22Rv1 (cell line): ENCODE measurements at regions not wholly inside any gene's neighbourhood (a gene's known extent, or its start where the extent isn't known, plus 50 kb on each side); places are given as distances from the start of the nearest gene placed in this dataset.

Source experiments
- H3K27ac ChIP-seq: fragments of 450-650 bp; 2 replicates; pipeline ENCODE4 v1.5.1; 2017
- ZFX ChIP-seq: fragments of 450-650 bp; IDR thresholded peaks from 2 replicates; pipeline ENCODE4 v1.6.1; 2017; ENCODE audit warnings: antibody characterized with exemption, borderline replicate concordance
- TF ChIP-seq, protein P1 (sequence below): fragments of 450-650 bp; IDR thresholded peaks from 2 replicates; pipeline ENCODE4 v1.5.1; 2017; ENCODE audit warnings: mild to moderate bottlenecking

DNA sequence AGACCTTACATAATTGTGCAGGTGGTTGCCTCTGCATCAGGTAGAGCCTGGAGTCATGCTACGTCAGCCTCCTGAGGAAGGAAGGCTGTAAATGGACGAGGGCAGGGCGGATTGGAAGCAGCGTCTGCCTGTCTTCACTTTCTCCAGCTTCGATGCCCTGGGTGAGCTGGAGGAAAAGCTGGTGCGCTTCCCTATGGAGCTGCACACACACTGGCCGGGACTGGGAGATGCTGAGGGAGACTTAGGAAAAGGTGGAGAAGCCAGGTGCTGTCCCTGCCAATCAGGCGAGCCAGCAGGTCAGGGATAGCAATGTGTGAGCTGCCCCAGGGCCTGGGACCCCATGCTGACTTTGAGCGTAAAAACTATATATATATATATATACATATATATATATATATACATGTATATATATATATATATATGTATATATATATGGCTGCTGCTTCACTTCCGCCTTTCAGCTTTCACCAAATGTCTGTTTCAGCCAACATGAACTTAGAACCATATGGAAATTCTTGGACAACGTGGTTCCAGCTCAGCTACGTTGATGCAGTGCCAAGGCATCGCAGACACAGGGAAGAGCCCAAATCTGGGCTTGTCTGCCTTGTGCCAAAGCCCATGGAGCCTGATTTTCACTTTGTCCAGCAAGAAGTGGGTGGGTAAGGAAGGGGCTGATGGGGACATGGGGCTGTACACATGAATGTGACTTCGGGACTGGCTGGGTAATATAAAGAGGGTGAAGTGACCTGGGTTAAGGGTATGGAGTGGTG, 71.5 kb upstream of the NKD1 start:
- TF ChIP-seq ZFX = no peak
- TF ChIP-seq, protein P1, sequence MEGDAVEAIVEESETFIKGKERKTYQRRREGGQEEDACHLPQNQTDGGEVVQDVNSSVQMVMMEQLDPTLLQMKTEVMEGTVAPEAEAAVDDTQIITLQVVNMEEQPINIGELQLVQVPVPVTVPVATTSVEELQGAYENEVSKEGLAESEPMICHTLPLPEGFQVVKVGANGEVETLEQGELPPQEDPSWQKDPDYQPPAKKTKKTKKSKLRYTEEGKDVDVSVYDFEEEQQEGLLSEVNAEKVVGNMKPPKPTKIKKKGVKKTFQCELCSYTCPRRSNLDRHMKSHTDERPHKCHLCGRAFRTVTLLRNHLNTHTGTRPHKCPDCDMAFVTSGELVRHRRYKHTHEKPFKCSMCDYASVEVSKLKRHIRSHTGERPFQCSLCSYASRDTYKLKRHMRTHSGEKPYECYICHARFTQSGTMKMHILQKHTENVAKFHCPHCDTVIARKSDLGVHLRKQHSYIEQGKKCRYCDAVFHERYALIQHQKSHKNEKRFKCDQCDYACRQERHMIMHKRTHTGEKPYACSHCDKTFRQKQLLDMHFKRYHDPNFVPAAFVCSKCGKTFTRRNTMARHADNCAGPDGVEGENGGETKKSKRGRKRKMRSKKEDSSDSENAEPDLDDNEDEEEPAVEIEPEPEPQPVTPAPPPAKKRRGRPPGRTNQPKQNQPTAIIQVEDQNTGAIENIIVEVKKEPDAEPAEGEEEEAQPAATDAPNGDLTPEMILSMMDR = no peak
- no peak overlapping the region for H3K27ac ChIP-seq

DNA sequence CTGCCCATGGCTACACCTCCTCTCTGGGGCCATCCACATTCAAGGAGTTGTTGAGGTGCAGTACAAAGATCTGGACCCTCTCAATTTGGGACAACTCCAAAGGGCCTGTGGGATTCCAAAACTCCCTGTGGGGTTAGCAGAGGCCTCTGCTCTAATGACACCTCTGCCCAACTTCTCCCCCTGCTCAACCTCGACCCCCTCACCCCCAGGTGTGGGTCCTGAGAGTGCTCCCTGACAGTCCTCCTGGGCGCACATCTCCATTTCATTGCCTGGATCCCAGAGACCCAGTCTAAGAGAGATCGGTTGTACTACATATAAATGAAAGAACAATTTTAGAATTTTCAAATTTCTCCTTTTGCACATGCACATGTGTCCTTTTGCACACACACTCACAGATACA, 73.0 kb upstream of the NKD1 start:
- no peak for TF ChIP-seq ZFX
- TF ChIP-seq, protein P1 = no peak

DNA sequence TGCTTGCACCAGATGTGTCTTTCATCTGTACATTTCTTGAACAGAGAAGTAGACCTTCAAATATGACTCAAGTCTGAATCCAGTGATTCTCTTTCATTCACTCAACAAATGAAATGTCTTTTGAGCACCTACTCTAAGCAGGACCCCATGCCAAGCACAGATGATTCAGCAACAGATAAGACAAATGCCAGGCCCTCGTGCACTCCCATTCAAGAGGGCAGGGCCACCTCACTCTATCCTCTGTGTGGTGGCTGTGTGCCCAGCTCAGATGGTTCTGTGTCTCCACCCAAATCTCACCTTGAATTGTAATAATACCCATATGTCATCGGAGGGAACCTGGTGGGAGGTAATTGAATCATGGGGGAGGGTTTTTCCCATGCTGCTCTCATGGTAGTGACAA, 74.1 kb upstream of the NKD1 start:
- no peak overlapping the region for H3K27ac ChIP-seq

More for the DNA sequence above, 73.0 kb upstream of the NKD1 start:
- no peak overlapping the region for H3K27ac ChIP-seq

DNA sequence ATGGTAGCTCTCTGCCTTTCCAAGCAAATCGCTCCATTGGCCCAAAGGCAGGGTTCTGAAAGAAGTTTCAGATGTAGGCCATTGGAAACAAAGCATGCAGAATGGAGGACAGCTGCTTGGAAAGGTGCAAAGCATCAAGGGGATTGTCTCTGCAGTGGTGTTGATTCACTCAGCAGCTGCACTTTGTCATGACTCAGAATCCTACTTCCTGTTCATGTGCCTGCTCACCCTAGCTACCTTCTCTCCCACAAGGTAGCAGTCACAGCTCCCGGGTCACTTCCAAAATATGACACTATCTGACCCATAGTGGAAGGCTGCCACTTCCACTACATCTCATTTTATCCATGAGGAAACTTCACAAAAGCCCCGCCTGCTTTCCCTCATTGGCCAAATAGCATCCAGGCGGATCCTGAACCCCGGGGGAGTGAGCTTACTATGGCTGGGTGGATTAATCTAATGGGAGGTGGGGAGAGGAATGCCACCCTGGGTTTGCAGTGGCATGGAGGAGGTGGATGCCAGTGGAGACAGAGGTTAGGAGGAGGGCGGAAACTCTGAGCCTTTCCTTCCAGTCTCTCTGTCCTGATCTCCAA, 74.7 kb upstream of the NKD1 start:
- no peak overlapping the region for H3K27ac ChIP-seq
- TF ChIP-seq, protein P1 = no peak
- TF ChIP-seq ZFX = no peak

More for the DNA sequence above, 74.1 kb upstream of the NKD1 start:
- TF ChIP-seq, protein P1 = no peak
- no peak for TF ChIP-seq ZFX

DNA sequence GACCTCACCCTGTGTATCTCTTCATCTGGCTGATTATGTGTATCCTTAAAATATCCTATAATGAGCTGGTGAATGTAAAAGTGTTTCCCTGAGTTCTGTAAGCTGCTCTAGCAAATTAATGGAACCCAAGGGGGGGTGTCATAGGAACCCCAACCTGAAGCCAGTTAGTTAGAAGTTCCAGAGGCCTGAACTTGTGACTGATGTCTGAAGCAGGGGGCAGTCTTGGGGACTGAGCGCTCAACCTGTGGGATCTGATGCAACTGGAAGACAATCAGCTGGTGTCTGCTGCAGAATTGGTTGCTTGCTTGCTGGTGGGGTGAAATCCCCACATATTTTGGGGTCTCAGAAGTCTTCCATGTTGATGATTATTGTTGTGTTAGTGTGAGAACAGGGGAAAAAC, 75.7 kb upstream of the NKD1 start:
- no peak overlapping the region for H3K27ac ChIP-seq
- TF ChIP-seq ZFX = no peak
- TF ChIP-seq, protein P1 = no peak

DNA sequence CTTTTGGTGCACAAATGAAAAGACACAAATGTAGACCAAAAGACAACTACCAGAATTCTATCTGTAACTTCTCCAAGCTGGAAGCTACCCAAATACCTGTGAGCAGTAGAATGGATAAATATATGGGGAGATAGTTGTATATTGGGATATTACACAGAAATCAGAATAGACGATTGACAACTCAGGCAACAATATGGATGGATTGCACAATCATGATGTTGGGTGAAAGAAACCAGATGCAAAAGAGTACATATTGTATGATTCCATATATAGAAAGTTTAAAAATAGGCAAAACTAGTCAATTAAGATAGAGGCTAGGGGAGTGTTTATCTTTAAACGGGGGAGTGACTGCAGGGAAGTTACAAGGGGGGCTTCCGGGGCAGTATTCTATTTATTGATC, 77.5 kb upstream of the NKD1 start:
- H3K27ac ChIP-seq = no peak overlapping the region
- TF ChIP-seq, protein P1 = no peak
- no peak for TF ChIP-seq ZFX

DNA sequence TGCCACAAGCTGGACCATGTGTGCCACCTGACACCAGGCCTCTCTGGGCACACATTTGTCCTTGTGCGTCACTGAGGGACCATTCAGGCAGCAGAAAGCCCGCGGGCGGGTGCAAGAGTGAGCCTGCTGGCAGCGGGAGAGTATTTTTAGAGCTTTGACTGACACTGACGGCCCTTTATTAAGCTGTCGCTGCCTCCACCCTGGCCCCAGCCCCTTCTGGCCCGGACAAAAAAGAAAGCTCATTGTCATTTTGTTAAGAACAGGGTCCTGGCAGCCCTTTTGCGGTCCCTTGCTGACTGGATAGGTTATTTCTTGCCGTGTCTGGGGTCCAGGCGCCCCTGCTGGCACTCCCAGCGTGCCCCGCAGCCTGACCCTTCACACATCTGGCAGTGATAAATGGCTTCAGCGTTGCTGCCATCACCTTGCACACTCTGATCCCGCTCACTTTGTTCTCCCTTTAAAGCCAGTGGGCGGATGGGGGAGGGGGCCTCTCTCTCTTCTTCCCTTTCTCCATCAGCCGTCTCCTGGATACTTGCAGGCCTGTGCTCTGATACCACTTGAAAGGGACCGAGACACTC, 78.4 kb upstream of the NKD1 start:
- TF ChIP-seq ZFX = no peak
- TF ChIP-seq, protein P1 = no peak
- no peak overlapping the region for H3K27ac ChIP-seq
